DMS 273 (cell line): ENCODE measurements at regions not wholly inside any gene's neighbourhood (a gene's known extent, or its start where the extent isn't known, plus 50 kb on each side); places are given as distances from the start of the nearest gene placed in this dataset.
A peak's percentile ranks its signal among the peaks of the same experiment; 100 is the strongest.

Source experiments
- DNase-seq: peaks from one replicate; lab custom pipeline; 2025; ENCODE audit not compliant: unreplicated experiment; lab: John Stamatoyannopoulos, UW

- DNase-seq: no peak
Measured at GRCh38 chr4:162366146-162366545, 202.3 kb upstream of the FSTL5 start.

- DNase-seq: no peak
Measured at GRCh38 chr4:162364651-162365050, 200.9 kb upstream of the FSTL5 start.

GRCh38 chr4:162360369-162361149, 196.8 kb upstream of the FSTL5 start:
- DNase-seq: no peak

- no peak for DNase-seq
Measured at GRCh38 chr4:162356181-162356580, 192.4 kb upstream of the FSTL5 start.

- DNase-seq: no peak
Measured at GRCh38 chr4:162352580-162353107, 188.8 kb upstream of the FSTL5 start.

GRCh38 chr4:162350331-162350730, 186.5 kb upstream of the FSTL5 start:
- DNase-seq: no peak

- DNase-seq: no peak
Measured at GRCh38 chr4:162349395-162349794, 185.6 kb upstream of the FSTL5 start.

- peak; percentile 53 for DNase-seq
Measured at GRCh38 chr4:162347842-162348213, 184.0 kb upstream of the FSTL5 start.

GRCh38 chr4:162347156-162347841, 183.5 kb upstream of the FSTL5 start:
- DNase-seq: no peak

GRCh38 chr4:162343967-162344366, 180.2 kb upstream of the FSTL5 start:
- no peak for DNase-seq

- DNase-seq: no peak
Measured at GRCh38 chr4:162341533-162341932, 177.7 kb upstream of the FSTL5 start.

- DNase-seq: no peak
Measured at GRCh38 chr4:162323919-162324318, 160.1 kb upstream of the FSTL5 start.

- DNase-seq: no peak
Measured at GRCh38 chr4:162322054-162322453, 158.3 kb upstream of the FSTL5 start.

- no peak for DNase-seq
Measured at GRCh38 chr4:162285753-162286152, 122.0 kb upstream of the FSTL5 start.

- DNase-seq: no peak
Measured at GRCh38 chr4:162282684-162283083, 118.9 kb upstream of the FSTL5 start.

GRCh38 chr4:162274354-162274753, 110.6 kb upstream of the FSTL5 start:
- DNase-seq: no peak

- no peak for DNase-seq
Measured at GRCh38 chr4:162272215-162272614, 108.4 kb upstream of the FSTL5 start.

- DNase-seq: no peak
Measured at GRCh38 chr4:162268911-162269310, 105.1 kb upstream of the FSTL5 start.

- no peak for DNase-seq
Measured at GRCh38 chr4:162265802-162266201, 102.0 kb upstream of the FSTL5 start.

- DNase-seq: no peak
Measured at GRCh38 chr4:162245051-162245450, 81.3 kb upstream of the FSTL5 start.

- peak; percentile 0 for DNase-seq
Measured at GRCh38 chr4:162241857-162242256, 78.1 kb upstream of the FSTL5 start.

GRCh38 chr4:162239992-162240769, 76.4 kb upstream of the FSTL5 start:
- no peak for DNase-seq
